ENCODE measurements at regions not wholly inside any gene's neighbourhood (a gene's known extent, or its start where the extent isn't known, plus 50 kb on each side); places are given as distances from the start of the nearest gene placed in this dataset.

GRCh38 chr6:169387809-169388383 lies 134.2 kb upstream of the THBS2 start:
- Histone ChIP-seq H4K20me1 (ENCODE audit: control insufficient read depth, insufficient read depth) (no peaks in the 10 kb centered on the region), H3K4me1 (ENCODE audit: control insufficient read depth, insufficient read depth, low read length) (no peaks in the 10 kb centered on the region), H3K9ac (ENCODE audit: control insufficient read depth, insufficient read depth, low read length) (no peak overlapping the region), H3K4me2 (ENCODE audit: control insufficient read depth, insufficient read depth) (no peak overlapping the region), H3K27me3 (replicated peaks in 1 of 2; ENCODE audit: control insufficient read depth in 2 of 2, insufficient read depth in 2 of 2, low read length in 1 of 2) (no peaks in the 10 kb centered on the region), H2AFZ (ENCODE audit: control insufficient read depth, low read depth, low read length) (no peak overlapping the region), H3K27ac (ENCODE audit: control insufficient read depth, insufficient read depth) (no peak overlapping the region), H3K79me2 (ENCODE audit: control insufficient read depth, insufficient read depth, low read length) (no peaks in the 10 kb centered on the region), H3K4me3 (no peak overlapping the region), H3K9me3 (replicated peaks; ENCODE audit: control insufficient read depth, insufficient read depth, low read length) (no peaks in the 10 kb centered on the region; the same call in 2 of the 3 replicates), H3K36me3 (ENCODE audit: control insufficient read depth in 2 of 2, insufficient read depth in 2 of 2, low read length in 1 of 2) (no peaks in the 10 kb centered on the region)
- ChIA-PET RAD21 (ENCODE audit: unreplicated experiment) (no interaction called here), POLR2A (interaction anchor here (0.6 kb wide), 1 partner anchor 482 kb away, joined by 3 read pairs; no protein-coding TSS in a partner anchor), CTCF (no interaction called here), SMC1A (ENCODE audit: uncharacterized antibody, unreplicated experiment) (no interaction called here)
- WGBS (ENCODE audit: insufficient coverage, insufficient replicate concordance, low lambda C conversion rate, missing lambda C conversion rate) = 16% methylated on average over 9 of the region's 9 CpGs
- BruUV-seq (replicated peaks) = no TSS peak
- intact Hi-C loops (cut with micrococcal nuclease; ENCODE audit: unreplicated experiment) (no loop called here), in situ Hi-C loops (cut with MboI) (no loop called here)
- FAIRE-seq (no peak), ATAC-seq (no peak), DNase-seq (ENCODE audit: low read depth, low spot score) (no peak)
- no peak for TF ChIP-seq NKRF (conservative IDR thresholded peaks at IDR 0.05)
- TF ChIP-seq JUNB (IDR thresholded peaks at IDR 0.05) = no peak
- TF ChIP-seq TCF3 (IDR thresholded peaks at IDR 0.05; ENCODE audit: borderline replicate concordance, insufficient read depth, low read depth, low read length) = no peak
- TF ChIP-seq IKZF2 (IDR thresholded peaks at IDR 0.05) = no peak
- TF ChIP-seq ZNF24 (IDR thresholded peaks at IDR 0.05) = no peak
- no peak for TF ChIP-seq CUX1 (IDR thresholded peaks at IDR 0.05; ENCODE audit: insufficient replicate concordance, low read depth, low read length)
- no peak for TF ChIP-seq IRF5 (IDR thresholded peaks at IDR 0.05; ENCODE audit: borderline replicate concordance)
- no peak for TF ChIP-seq MTA2 (IDR thresholded peaks at IDR 0.05; ENCODE audit: low read depth)
- TF ChIP-seq RELB (IDR thresholded peaks at IDR 0.05; ENCODE audit: low read depth) = no peak
- TF ChIP-seq HSF1 (IDR thresholded peaks at IDR 0.05; ENCODE audit: low read depth, low read length) = no peak
- TF ChIP-seq TCF7 (IDR thresholded peaks at IDR 0.05; ENCODE audit: borderline replicate concordance) = no peak
- TF ChIP-seq POLR2A (IDR thresholded peaks at IDR 0.05; ENCODE audit: low read depth, low read length) = no peak
- TF ChIP-seq MTA3 (IDR thresholded peaks at IDR 0.05; ENCODE audit: borderline replicate concordance, low read length) = no peak
- no peak for TF ChIP-seq ZBED1 (IDR thresholded peaks at IDR 0.05; ENCODE audit: borderline replicate concordance)
